SK-N-SH (cell line): ENCODE measurements at regions not wholly inside any gene's neighbourhood (a gene's known extent, or its start where the extent isn't known, plus 50 kb on each side); places are given as distances from the start of the nearest gene placed in this dataset.
"Not testable (repeated sequence)": the region's sequence is repeated elsewhere in the genome, so short reads cannot be mapped to it uniquely, and the experiment has no call there.

ENCODE experiments used
- CTCF ChIA-PET: fragments of 300-600, 350-600 bp; formaldehyde crosslinking; extraction: SDS; loops from one replicate; lab custom pipeline; 2021; lab: Yijun Ruan, JAX
- POLR2A ChIA-PET: fragments of 350-600 bp; sonication (Branson Sonifier 250); formaldehyde crosslinking; extraction: SDS; loops from one replicate; lab custom pipeline; 2020; ENCODE audit warnings: antibody characterized with exemption, inconsistent platforms; lab: Yijun Ruan, JAX
- DNase-seq: peaks from one replicate; pipeline ENCODE4 v3.0.0; 2012
- H2AFZ ChIP-seq: fragments of 200-600 bp; sonication (generic); 2 replicates; pipeline ENCODE4 v1.8.1; 2016; ENCODE audit warnings: antibody characterized with exemption, mild to moderate bottlenecking, low read depth
- H3F3A ChIP-seq: fragments of 200-600 bp; sonication (generic); replicated peaks from 2 replicates; pipeline ENCODE3; 2016; ENCODE audit warnings: antibody characterized with exemption, mild to moderate bottlenecking; ENCODE audit not compliant: insufficient read depth
- H3K27ac ChIP-seq, 2 experiments: fragments of 200-500 bp in 1 of 2; fragments of 200-600 bp in 1 of 2; sonication (Bioruptor generic) in 1 of 2; sonication (generic), shearing (Covaris generic) in 1 of 2; 2 replicates each; pipeline versions ENCODE4 v1.5.1 to v1.6.1; 2014 to 2016; ENCODE audit warnings: low read depth in 2 of 2, inconsistent platforms in 1 of 2, low read length in 1 of 2, mild to moderate bottlenecking in 1 of 2, mixed read lengths in 1 of 2
- H3K27me3 ChIP-seq: fragments of 200-600 bp; sonication (generic), shearing (Covaris generic); 2 replicates; pipeline ENCODE4 v1.6.1; 2016; ENCODE audit warnings: mixed run types; ENCODE audit not compliant: insufficient read depth
- H3K36me3 ChIP-seq, 2 experiments: fragments of 200-500 bp in 1 of 2; fragments of 200-600 bp in 1 of 2; sonication (Bioruptor generic) in 1 of 2; sonication (generic) in 1 of 2; replicated peaks in 1 of 2; 2 replicates each; pipeline versions ENCODE3 to v1.5.1; 2014 to 2016; ENCODE audit warnings: low read length in 1 of 2, mild to moderate bottlenecking in 1 of 2; ENCODE audit not compliant: insufficient read depth in 2 of 2, control insufficient read depth in 1 of 2
- H3K4me1 ChIP-seq, 2 experiments: fragments of 200-500 bp in 1 of 2; fragments of 200-600 bp in 1 of 2; sonication (Bioruptor generic) in 1 of 2; sonication (generic), shearing (Covaris generic) in 1 of 2; 2 replicates each; pipeline versions ENCODE4 v1.5.1 to v1.6.1; 2014 to 2016; ENCODE audit warnings: low read depth in 1 of 2, low read length in 1 of 2, mixed run types in 1 of 2; ENCODE audit not compliant: insufficient read depth in 2 of 2, control insufficient read depth in 1 of 2
- H3K4me2 ChIP-seq: fragments of 200-600 bp; sonication (generic), shearing (Covaris generic); 2 replicates; pipeline ENCODE4 v1.6.1; 2017; ENCODE audit warnings: mixed run types
- H3K4me3 ChIP-seq, 2 experiments: fragments of 200-500 bp in 1 of 2; fragments of 200-600 bp in 1 of 2; sonication (Bioruptor generic) in 1 of 2; sonication (generic), shearing (Covaris generic) in 1 of 2; 2 replicates each; pipeline versions ENCODE4 v1.5.1 to v1.8.1; 2014 to 2016; ENCODE audit warnings: low read depth in 2 of 2, inconsistent platforms in 1 of 2, low read length in 1 of 2, mild to moderate bottlenecking in 1 of 2, mixed read lengths in 1 of 2, moderate library complexity in 1 of 2
- H3K79me2 ChIP-seq: fragments of 200-600 bp; sonication (generic); 2 replicates; pipeline ENCODE4 v1.8.1; 2017; ENCODE audit warnings: mild to moderate bottlenecking; ENCODE audit not compliant: insufficient read depth
- H3K9ac ChIP-seq: fragments of 200-600 bp; sonication (generic); 2 replicates; pipeline ENCODE4 v1.6.1; 2017; ENCODE audit warnings: mixed run types
- H3K9me2 ChIP-seq: fragments of 200-600 bp; sonication (generic); 2 replicates; pipeline ENCODE4 v1.6.1; 2017; ENCODE audit warnings: mixed run types
- H3K9me3 ChIP-seq: fragments of 200-600 bp; sonication (generic); 2 replicates; pipeline ENCODE4 v1.6.1; 2017; ENCODE audit warnings: mixed run types, mild to moderate bottlenecking, moderate library complexity
- H4K20me1 ChIP-seq: fragments of 200-600 bp; sonication (generic); 2 replicates; pipeline ENCODE4 v1.6.1; 2017; ENCODE audit warnings: mild to moderate bottlenecking, mixed run types; ENCODE audit not compliant: insufficient read depth
- CTCF ChIP-seq: fragments of 200-600 bp; sonication (generic); IDR thresholded peaks from 2 replicates; pipeline ENCODE4 v1.6.1; 2017; ENCODE audit warnings: antibody characterized with exemption, mild to moderate bottlenecking, moderate library complexity
- EZH2phosphoT487 ChIP-seq: fragments of 200-600 bp; sonication (generic); IDR thresholded peaks from 2 replicates; pipeline ENCODE4 v1.6.1; 2017; ENCODE audit warnings: low read depth, mixed run types, mild to moderate bottlenecking, antibody characterized with exemption, moderate library complexity, borderline replicate concordance
- FOXJ3 ChIP-seq: sonication (generic); formaldehyde crosslinking; IDR thresholded peaks from 2 replicates; pipeline ENCODE4 v1.5.1; 2020; ENCODE audit warnings: mild to moderate bottlenecking, missing genetic modification reagents
- JUND ChIP-seq: IDR thresholded peaks from 2 replicates; pipeline ENCODE4 v1.4.0; 2012
- MAX ChIP-seq: IDR thresholded peaks from 2 replicates; pipeline ENCODE4 v1.4.0; 2012; ENCODE audit warnings: low read depth
- POLR2AphosphoS5 ChIP-seq: IDR thresholded peaks from 2 replicates; pipeline ENCODE4 v1.6.1; 2012; ENCODE audit warnings: low read depth, low read length
- RCOR1 ChIP-seq: fragments of 150-350 bp; IDR thresholded peaks from 2 replicates; pipeline ENCODE4 v1.6.1; 2017; ENCODE audit warnings: antibody characterized with exemption, low read length
- TCF12 ChIP-seq: IDR thresholded peaks from 2 replicates; pipeline ENCODE4 v1.4.0; 2012
- USF2 ChIP-seq: fragments of 150-350 bp; IDR thresholded peaks from 2 replicates; pipeline ENCODE4 v1.6.1; 2017; ENCODE audit warnings: antibody characterized with exemption, low read length, low read depth, borderline replicate concordance
- YY1 ChIP-seq: IDR thresholded peaks from 2 replicates; pipeline ENCODE4 v1.4.0; 2012; ENCODE audit warnings: low read depth, mild to moderate bottlenecking
- WGBS: methylation state at CpG from one replicate; pipeline ENCODE4 v1.1.6; 2017; ENCODE audit warnings: low lambda C conversion rate; 5-methylcytosine and 5-hydroxymethylcytosine counted together

GRCh38 chr13:62162860-62163259 lies 747.2 kb upstream of the PCDH20 start (continued):
- TF ChIP-seq EZH2phosphoT487: no peak
- no peak for TF ChIP-seq RCOR1
- no peak for TF ChIP-seq TCF12
- no peak for TF ChIP-seq USF2

GRCh38 chr13:62158520-62158919 lies 742.9 kb upstream of the PCDH20 start:
- H2AFZ ChIP-seq: no peak overlapping the region
- H3K9me3 ChIP-seq: no peaks in the 10 kb centered on the region
- ChIA-PET POLR2A (no interaction called here), CTCF (no interaction called here)
- no peak overlapping the region for H3K4me2 ChIP-seq
- no peak for DNase-seq
- H4K20me1 ChIP-seq: no peaks in the 10 kb centered on the region
- no peaks in the 10 kb centered on the region for H3K4me1 ChIP-seq
- TF ChIP-seq JUND (no peak), POLR2AphosphoS5 (no peak), FOXJ3 (CRISPR knock-in tag) (no peak), MAX (no peak), TCF12 (no peak), YY1 (no peak), CTCF (no peak)
- H3K4me3 ChIP-seq: no peak overlapping the region
- H3K9ac ChIP-seq: no peak overlapping the region
- WGBS: 28% methylated on average over 3 of the region's 3 CpGs
- H3K9me2 ChIP-seq: no peaks in the 10 kb centered on the region
- H3F3A ChIP-seq: no peaks in the 10 kb centered on the region
- H3K27me3 ChIP-seq: no peaks in the 10 kb centered on the region
- H3K79me2 ChIP-seq: no peaks in the 10 kb centered on the region
- H3K27ac ChIP-seq: no peak overlapping the region
- H3K36me3 ChIP-seq: no peaks in the 10 kb centered on the region

- H3K4me2 ChIP-seq, CTCF ChIA-PET, H3K9me2 ChIP-seq, H3K9me3 ChIP-seq, POLR2A ChIA-PET, H3F3A ChIP-seq, H4K20me1 ChIP-seq, H3K9ac ChIP-seq, DNase-seq, H2AFZ ChIP-seq, H3K4me1 ChIP-seq, H3K36me3 ChIP-seq, H3K27me3 ChIP-seq, H3K79me2 ChIP-seq, H3K27ac ChIP-seq, H3K4me3 ChIP-seq: not testable (repeated sequence)
- 17% methylated on average over 2 of the region's 2 CpGs for WGBS
These were observed 736.1 kb upstream of the PCDH20 start for GRCh38 chr13:62151724-62152123.
